Vagina (tissue), 2 donors: ENCODE measurements at regions not wholly inside any gene's neighbourhood (a gene's known extent, or its start where the extent isn't known, plus 50 kb on each side); places are given as distances from the start of the nearest gene placed in this dataset.

Experiments
- DNase-seq, 2 donors: peaks; one replicate each; pipeline ENCODE4 v3.0.0-alpha.2; 2017; ENCODE audit errors: extremely low spot score in 2 of 2
- H3K27ac ChIP-seq: fragments of 200-600 bp; sonication (generic); one replicate; pipeline ENCODE4 v1.5.1; 2019
- H3K27me3 ChIP-seq: fragments of 200-600 bp; sonication (generic); one replicate; pipeline ENCODE4 v1.5.1; 2019
- H3K36me3 ChIP-seq, 2 donors: fragments of 200-600 bp; sonication (generic); one replicate each; pipeline ENCODE4 v1.5.1; 2017 to 2019
- H3K4me1 ChIP-seq: fragments of 200-600 bp; sonication (generic); one replicate; pipeline ENCODE4 v1.5.1; 2019
- H3K4me3 ChIP-seq, 2 donors: fragments of 200-600 bp; sonication (generic); 1 replicate in 1 of 2; 2 replicates in 1 of 2; pipeline ENCODE4 v1.5.1; 2016 to 2019
- H3K9me3 ChIP-seq: fragments of 200-600 bp; sonication (generic); one replicate; pipeline ENCODE4 v1.5.1; 2019
- CTCF ChIP-seq, 3 experiments: fragments of 450-650 bp in 2 of 3; fragments of 200-600 bp in 1 of 3; sonication (generic) in 1 of 3; IDR thresholded peaks; one replicate each; pipeline ENCODE4 v1.5.1; 2017 to 2019; ENCODE audit warnings: antibody characterized with exemption in 3 of 3, mild to moderate bottlenecking in 2 of 3, moderate library complexity in 2 of 3
- POLR2A ChIP-seq, 2 donors: fragments of 450-650 bp; IDR thresholded peaks; one replicate each; pipeline ENCODE4 v1.6.1; 2017; ENCODE audit warnings: antibody characterized with exemption in 2 of 2, mild to moderate bottlenecking in 2 of 2, moderate library complexity in 2 of 2
- POLR2AphosphoS5 ChIP-seq, 2 donors: sonication (generic); formaldehyde crosslinking; IDR thresholded peaks; one replicate each; pipeline ENCODE4 v1.9.0; 2017; ENCODE audit warnings: antibody characterized with exemption in 2 of 2, mild to moderate bottlenecking in 2 of 2, low read depth in 1 of 2; ENCODE audit not compliant: insufficient read depth in 1 of 2
- intact Hi-C: fragments of 100-400 bp; cut with DNase I; formaldehyde crosslinking; loops from one replicate; pipeline ENCODE4 v1.15.1; 2023

- Histone ChIP-seq H3K4me1 (no peaks in the 10 kb centered on the region), H3K4me3 (no peak overlapping the region), H3K27me3 (no peaks in the 10 kb centered on the region), H3K9me3 (no peaks in the 10 kb centered on the region), H3K36me3 (no peaks in the 10 kb centered on the region), H3K27ac (no peak overlapping the region)
- no peak for TF ChIP-seq POLR2A (IDR thresholded peaks at IDR 0.05)
- no peak for TF ChIP-seq CTCF (IDR thresholded peaks at IDR 0.05)
- no peak for TF ChIP-seq POLR2AphosphoS5 (IDR thresholded peaks at IDR 0.05; ENCODE audit: insufficient read depth in 1 of 2, low read depth in 1 of 2)
- intact Hi-C loops = no loop called here
- DNase-seq = no peak
Measured at GRCh38 chr1:70843452-70843851, 204.2 kb downstream of the PTGER3 start.

GRCh38 chr1:70847013-70847412 is 200.6 kb downstream of the PTGER3 start:
- no peaks in the 10 kb centered on the region for H3K36me3 ChIP-seq
- H3K27ac ChIP-seq = no peak overlapping the region
- H3K9me3 ChIP-seq = no peaks in the 10 kb centered on the region
- TF ChIP-seq POLR2AphosphoS5 (IDR thresholded peaks at IDR 0.05; ENCODE audit: insufficient read depth in 1 of 2, low read depth in 1 of 2) = no peak
- no peaks in the 10 kb centered on the region for H3K27me3 ChIP-seq
- intact Hi-C loops = no loop called here
- H3K4me3 ChIP-seq = no peak overlapping the region
- H3K4me1 ChIP-seq = no peaks in the 10 kb centered on the region
- no peak for DNase-seq

GRCh38 chr1:70855203-70855602 is 192.4 kb downstream of the PTGER3 start:
- intact Hi-C loops = no loop called here
- no peaks in the 10 kb centered on the region for H3K9me3 ChIP-seq
- H3K4me1 ChIP-seq = no peaks in the 10 kb centered on the region
- DNase-seq = no peak
- H3K27ac ChIP-seq = no peak overlapping the region
- no peaks in the 10 kb centered on the region for H3K36me3 ChIP-seq
- no peaks in the 10 kb centered on the region for H3K27me3 ChIP-seq
- TF ChIP-seq CTCF (IDR thresholded peaks at IDR 0.05) (no peak), POLR2AphosphoS5 (IDR thresholded peaks at IDR 0.05; ENCODE audit: insufficient read depth in 1 of 2, low read depth in 1 of 2) (no peak)
- no peak overlapping the region for H3K4me3 ChIP-seq

GRCh38 chr1:70856201-70856600 is 191.4 kb downstream of the PTGER3 start:
- no peak overlapping the region for H3K27ac ChIP-seq
- no peak overlapping the region for H3K4me3 ChIP-seq
- H3K4me1 ChIP-seq = no peaks in the 10 kb centered on the region
- intact Hi-C loops = no loop called here
- H3K36me3 ChIP-seq = no peaks in the 10 kb centered on the region
- H3K27me3 ChIP-seq = no peaks in the 10 kb centered on the region
- TF ChIP-seq POLR2A (IDR thresholded peaks at IDR 0.05) (no peak), POLR2AphosphoS5 (IDR thresholded peaks at IDR 0.05; ENCODE audit: insufficient read depth in 1 of 2, low read depth in 1 of 2) (no peak), CTCF (IDR thresholded peaks at IDR 0.05) (no peak)
- H3K9me3 ChIP-seq = no peaks in the 10 kb centered on the region
- DNase-seq = no peak

- no peak for DNase-seq
- intact Hi-C loops = no loop called here
- H3K4me1 ChIP-seq = no peaks in the 10 kb centered on the region
- no peaks in the 10 kb centered on the region for H3K27me3 ChIP-seq
- no peaks in the 10 kb centered on the region for H3K36me3 ChIP-seq
- H3K9me3 ChIP-seq = no peaks in the 10 kb centered on the region
- no peak for TF ChIP-seq CTCF (IDR thresholded peaks at IDR 0.05)
- no peak for TF ChIP-seq POLR2A (IDR thresholded peaks at IDR 0.05)
- no peak overlapping the region for H3K27ac ChIP-seq
- no peak overlapping the region for H3K4me3 ChIP-seq
Measured at GRCh38 chr1:70863239-70863638, 184.4 kb downstream of the PTGER3 start.

- H3K9me3 ChIP-seq = no peaks in the 10 kb centered on the region
- H3K4me3 ChIP-seq = no peak overlapping the region
- H3K36me3 ChIP-seq = no peaks in the 10 kb centered on the region
- TF ChIP-seq POLR2A (IDR thresholded peaks at IDR 0.05) (no peak), POLR2AphosphoS5 (IDR thresholded peaks at IDR 0.05; ENCODE audit: insufficient read depth in 1 of 2, low read depth in 1 of 2) (no peak), CTCF (IDR thresholded peaks at IDR 0.05) (no peak)
- no peaks in the 10 kb centered on the region for H3K4me1 ChIP-seq
- no peak for DNase-seq
- intact Hi-C loops = no loop called here
- H3K27me3 ChIP-seq = no peaks in the 10 kb centered on the region
- no peak overlapping the region for H3K27ac ChIP-seq
Measured at GRCh38 chr1:70864302-70864701, 183.3 kb downstream of the PTGER3 start.
